Amygdala (tissue), 56 donors: ENCODE measurements at regions not wholly inside any gene's neighbourhood (a gene's known extent, or its start where the extent isn't known, plus 50 kb on each side); places are given as distances from the start of the nearest gene placed in this dataset.
"Not testable (repeated sequence)": the region's sequence is repeated elsewhere in the genome, so short reads cannot be mapped to it uniquely, and the experiment has no call there.

ENCODE experiments used
- DNase-seq, 56 donors: peaks; one replicate each; lab custom pipeline; 2025; lab: John Stamatoyannopoulos, UW

DNA sequence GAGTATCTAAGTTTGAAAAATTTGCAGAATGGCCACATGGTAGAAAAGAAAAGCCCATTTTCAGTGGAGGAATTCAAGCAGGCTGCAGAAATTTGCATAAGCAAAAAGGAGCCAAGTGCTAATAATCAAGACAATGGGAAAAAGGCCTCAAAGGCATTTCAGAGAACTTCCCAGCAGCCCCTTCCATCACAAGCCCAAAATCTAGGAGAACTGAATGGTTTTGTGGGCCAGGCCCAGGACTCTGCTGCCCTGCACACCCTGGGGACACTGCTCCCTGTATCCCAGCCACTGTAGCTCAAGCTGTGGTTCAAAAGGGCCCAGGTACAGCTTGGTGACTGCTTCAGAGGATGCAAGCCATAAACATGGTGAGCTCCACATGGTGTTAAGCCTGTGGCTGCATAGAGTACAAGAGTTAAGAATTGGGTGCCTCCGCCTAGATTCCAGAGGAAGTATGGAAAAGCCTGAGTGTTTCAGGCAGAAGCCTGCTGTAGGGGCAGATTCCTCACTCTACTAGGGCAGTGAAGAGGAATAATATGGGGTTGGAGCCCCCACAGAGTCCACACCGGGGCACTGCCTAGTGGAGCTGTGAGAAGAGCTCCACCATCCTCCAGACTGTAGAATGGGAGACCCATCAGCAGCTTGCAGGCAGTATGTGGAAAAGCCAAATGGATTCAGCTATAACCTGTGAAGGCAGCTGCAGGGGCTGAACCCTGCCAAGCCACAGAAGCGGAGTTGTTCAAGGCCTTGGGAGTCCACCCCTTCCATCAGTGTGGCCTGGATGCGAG is 720.7 kb upstream of the CTNND2 start:
- DNase-seq, result no peak

DNA sequence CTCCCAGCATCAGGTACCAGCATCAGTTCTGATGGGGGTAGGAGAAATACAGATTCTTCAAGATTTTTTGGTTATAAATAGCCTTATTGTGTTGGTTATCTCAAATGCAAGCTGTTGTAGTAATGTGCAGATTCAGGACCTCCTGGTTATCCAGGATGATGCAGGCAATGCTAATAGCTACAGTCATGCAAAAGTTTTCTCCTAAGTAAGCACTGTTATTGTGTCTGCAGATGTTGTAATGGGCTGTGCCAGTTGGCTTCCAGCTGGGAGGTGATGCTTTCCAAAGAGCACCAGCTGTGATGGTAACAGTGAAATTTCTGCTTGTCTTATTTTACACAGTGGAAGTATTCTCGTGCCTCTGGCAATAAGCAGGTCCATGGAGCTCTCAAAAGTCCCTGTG is 719.2 kb upstream of the CTNND2 start:
- DNase-seq, result no peak

DNA sequence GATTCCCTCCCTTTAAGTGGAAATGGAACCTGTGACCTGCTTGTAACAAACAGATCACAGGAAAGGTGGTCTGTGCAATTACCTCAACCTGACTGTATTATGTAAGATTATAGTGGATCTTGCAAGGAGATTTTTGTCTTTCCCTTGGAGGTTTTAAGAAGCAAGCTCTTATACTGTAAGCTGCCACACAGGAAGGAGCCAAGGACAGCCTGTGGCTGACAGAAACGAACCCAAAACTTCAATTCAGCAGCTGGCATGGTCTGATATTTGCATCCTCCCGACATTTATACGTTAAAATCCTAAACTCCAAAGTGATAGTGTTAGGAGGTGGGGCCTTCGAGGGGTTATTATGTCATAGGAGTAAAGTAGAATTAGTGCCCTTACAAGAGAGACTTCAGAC is 711.8 kb upstream of the CTNND2 start:
- no peak for DNase-seq

DNA sequence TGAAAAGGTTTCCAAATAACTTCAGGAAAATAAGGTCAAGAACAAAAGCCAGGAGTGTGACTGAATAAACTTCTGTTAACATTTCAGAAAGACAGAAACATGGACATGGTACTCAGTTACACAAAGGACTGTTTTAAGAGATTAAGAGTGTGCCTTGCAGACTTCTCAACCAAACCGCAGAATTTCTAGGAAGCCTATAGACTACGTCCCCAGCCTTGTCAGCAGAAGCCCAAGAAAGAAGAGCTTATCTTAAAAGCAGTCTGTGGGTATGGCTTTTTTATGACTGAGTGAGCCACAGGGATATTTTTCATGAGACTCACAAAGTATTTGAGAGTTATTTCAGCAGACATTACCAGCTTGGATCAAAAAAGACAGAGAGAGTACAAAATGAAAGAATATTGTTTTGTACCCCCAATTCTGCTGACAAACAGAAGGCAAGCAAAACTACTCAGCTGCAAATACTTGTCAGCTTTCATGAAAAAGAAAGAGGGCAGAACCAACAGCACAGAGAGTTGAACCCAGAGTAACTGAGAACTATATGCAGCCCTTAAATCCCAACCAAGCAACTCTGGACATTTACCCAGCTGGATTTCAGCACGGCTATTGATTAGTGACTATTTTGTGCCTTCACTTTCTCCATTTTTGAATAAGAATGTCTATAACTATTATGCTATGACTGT is 711.0 kb upstream of the CTNND2 start:
- no peak for DNase-seq

DNA sequence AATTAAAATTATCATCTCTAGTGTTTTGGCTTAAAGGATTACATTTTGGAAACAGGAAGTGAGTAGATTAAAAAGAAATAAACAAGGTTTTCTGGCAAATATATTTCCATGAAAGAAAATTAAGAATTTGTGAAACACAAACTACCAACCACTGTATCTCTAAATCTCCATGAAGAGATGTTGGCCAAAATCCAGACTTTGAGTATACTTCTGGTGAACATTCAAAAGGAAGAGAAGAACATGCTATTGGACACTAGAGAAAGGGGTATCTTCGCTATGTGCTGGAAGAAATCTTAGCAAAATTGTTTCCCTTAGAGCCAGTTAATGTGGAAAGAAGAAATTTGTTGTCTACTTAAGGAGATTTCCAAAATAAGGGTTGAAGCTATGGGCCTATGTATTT is 710.4 kb upstream of the CTNND2 start:
- DNase-seq, result no peak

DNA sequence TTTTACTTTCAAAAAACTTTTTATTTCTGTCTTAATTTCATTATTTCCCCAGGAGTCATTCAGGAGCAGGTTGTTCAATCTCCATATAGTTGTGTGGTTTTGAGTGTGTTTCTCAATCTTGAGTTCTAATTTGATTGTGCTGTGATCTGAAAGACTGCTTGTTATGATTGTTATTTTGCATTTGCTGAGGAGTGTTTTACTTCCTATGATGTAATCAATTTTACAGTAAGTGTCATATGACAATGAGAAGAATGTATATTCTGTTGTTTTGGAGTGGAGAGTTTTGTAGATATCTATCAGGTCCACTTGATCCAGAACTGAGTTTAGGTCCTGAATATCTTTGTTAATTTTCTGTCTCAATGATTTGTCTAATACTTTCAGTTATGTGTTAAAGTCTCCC is 706.9 kb upstream of the CTNND2 start:
- no peak for DNase-seq

DNA sequence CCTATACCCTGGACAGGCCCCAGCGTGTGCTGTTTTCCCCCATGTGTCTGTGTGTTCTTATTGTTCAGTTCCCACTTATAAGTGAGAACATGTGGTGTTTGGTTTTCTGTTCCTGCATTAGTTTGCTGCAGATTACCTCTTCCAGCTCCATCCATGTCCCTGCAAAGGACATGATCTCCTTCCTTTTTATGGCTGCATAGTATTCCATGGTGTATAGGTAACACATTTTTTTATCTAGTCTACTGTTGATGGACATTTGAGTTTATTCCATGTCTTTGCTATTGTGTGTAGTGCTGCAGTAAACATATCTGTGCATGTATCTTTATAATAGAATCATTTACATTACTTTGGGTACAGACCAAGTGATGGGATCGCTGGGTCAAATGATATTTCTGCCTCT is 703.6 kb upstream of the CTNND2 start:
- DNase-seq, result not testable (repeated sequence)

DNA sequence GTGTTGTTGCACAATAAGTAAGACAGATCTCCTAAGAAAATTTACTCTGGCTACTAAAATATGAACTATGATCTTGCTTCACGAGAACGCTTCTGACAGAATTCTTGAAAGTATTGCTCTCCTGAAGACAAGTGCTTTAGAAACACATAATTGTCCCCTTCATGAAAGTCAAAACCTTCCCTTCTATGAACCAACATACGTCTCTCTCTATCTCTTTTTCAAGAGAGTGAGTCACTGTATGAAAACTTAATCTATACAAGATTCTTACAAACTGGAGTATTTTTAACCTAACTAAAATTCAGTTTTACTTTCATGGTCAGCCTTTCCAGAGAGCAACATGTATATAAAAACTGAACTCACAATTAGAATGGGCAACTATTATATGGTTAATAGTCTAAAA is 688.0 kb upstream of the CTNND2 start:
- DNase-seq, result no peak

DNA sequence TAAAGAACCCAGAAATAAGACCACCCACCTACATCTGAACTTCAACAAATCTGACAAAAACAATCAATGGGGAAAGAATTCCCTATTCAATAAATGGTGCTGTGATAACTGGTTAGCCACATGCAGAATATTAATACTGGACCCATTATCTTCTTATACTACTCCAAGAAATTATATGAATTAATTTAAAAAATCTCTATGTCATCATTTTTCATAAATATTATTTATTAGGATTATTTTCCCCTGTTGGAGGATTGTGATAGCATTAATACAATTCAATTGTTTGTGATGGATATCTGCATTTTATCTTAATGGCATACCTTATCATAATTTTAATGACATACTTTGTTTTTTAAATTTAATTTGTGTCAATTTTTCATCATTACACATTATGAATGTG is 682.2 kb upstream of the CTNND2 start:
- no peak for DNase-seq

DNA sequence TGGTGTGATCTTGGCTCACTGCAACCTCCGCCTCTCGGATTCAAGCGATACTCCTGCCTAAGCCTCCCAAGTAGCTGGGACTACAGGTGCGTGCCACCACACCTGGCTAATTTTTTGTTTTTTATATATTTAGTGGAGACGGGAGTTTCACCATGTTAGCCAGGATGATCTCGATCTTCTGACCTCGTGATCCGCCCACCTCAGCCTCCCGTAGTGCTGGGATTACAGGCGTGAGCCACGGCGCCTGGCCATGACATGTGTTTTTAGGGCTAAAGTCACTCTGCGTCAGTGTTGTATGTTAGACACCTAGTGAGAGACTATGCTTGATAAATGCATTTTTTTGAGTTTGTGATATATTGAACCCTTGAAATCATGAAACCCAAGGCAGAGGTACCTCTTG is 674.6 kb upstream of the CTNND2 start:
- not testable (repeated sequence) for DNase-seq

DNA sequence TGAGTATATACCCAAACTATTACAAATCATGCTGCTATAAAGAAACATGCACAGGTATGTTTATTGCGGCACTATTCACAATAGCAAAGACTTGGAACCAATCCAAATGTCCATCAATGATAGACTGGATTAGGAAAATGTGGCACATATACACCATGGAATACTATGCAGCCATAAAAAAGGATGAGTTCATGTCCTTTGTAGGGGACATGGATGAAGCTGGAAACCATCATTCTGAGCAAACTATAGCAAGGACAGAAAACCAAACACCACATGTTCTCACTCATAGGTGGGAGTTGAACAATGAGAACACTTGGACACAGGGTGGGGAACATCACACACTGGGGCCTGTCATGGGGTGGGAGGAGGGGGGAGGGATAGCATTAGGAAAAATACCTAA is 672.7 kb upstream of the CTNND2 start:
- not testable (repeated sequence) for DNase-seq

DNA sequence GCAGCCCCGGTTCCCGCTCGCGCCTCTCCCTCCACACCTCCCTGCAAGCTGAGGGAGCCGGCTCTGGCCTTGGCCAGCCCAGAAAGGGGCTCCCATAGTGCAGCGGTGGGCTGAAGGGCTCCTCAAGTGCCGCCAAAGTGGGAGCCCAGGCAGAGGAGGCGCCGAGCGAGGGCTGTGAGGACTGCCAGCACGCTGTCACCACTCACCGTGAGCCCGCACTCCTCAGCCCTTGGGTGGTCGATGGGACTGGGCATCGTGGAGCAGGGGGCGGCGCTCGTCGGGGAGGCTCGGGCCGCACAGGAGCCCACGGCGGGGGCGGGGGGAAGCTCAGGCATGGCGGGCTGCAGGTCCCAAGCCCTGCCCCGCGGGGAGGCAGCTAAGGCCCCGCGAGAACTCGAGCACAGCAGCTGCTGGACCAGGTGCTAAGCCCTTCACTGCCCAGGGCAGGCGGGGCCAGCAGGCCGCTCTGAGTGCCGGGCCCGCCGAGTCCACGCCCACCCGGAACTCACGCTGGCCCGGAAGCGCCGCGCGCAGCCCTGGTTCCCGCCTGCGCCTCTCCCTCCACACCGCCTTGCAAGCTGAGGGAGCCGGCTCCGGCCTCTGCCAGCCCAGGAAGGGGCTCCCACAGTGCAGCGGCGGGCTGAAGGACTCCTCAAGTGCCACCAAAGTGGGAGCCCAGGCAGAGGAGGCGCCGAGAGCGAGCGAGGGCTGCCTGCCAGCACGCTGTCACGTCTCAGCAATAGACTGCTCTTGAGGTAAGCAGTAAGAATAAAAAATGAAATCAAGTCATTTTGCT is 670.2 kb upstream of the CTNND2 start:
- not testable (repeated sequence) for DNase-seq

DNA sequence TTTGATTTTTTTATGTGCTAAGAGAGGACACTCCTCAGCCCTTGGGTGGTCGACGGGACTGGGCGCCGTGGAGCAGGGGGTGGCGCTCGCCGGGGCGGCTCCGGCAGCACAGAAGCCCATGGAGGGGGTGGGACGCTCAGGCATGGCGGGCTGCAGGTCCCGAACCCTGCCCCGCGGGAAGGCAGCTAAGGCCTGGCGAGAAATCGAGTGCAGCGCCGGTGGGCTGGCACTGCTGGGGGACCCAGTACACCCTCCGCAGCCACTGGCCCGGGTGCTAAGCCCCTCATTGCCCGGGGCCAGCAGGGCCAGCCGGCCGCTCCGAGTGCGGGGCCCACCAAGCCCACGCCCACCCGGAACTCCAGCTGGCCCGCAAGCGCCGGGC is 669.7 kb upstream of the CTNND2 start:
- DNase-seq, result not testable (repeated sequence)

DNA sequence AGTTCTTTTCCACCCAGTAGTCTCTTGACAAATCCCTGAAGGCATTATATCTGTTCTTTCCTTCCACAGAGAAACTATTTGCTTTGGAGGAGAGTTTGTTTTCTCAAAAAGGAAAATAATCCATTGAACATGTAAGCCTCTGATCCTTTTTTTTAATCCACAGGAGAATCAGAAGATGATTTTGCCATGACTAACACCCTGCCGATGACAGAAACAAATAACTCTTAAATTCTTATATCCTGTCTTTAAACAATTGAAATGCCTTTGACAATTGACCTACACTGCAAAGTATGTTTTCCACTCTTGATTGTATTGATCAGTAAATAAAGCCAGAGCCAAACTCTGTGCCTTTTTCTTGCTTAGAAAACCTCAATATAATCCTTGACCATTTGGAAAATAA is 666.4 kb upstream of the CTNND2 start:
- DNase-seq, result no peak

DNA sequence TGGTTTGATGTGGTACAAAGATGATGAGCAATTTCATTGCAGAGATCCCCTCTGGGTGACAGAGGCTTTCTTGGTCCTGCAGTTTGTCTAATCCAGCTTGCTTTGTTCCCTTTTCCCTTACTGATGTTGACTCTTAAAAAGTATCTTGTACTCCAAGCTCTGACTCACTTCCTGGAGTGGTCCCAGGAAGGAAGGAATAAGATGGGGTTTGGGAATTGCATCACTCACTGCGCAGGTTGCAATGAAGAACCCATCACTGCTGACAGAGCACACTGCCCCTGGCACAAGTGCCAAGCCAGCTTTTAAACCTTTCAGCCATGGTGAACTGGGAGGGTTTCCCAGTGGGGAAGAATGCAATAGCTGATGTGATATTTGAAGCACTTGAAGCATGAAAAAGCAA is 662.2 kb upstream of the CTNND2 start:
- no peak for DNase-seq

DNA sequence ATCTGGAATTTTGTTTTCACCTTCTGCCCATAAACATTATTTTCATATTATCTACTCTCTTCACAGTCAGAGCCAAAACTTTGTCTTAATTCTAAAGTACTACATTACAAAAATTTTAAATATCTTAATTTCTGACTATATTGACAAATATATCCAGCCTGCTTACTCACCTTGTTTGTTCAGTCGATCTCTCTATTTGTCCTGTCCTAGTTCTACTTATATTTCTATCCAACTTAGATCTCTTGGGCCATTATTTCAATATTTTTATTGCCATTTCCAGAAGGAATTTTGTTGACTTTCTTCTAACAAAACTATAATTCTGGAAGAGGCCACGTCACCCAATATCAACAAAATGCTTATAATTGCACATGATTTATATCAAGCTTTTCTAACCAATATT is 652.8 kb upstream of the CTNND2 start:
- DNase-seq, result no peak

DNA sequence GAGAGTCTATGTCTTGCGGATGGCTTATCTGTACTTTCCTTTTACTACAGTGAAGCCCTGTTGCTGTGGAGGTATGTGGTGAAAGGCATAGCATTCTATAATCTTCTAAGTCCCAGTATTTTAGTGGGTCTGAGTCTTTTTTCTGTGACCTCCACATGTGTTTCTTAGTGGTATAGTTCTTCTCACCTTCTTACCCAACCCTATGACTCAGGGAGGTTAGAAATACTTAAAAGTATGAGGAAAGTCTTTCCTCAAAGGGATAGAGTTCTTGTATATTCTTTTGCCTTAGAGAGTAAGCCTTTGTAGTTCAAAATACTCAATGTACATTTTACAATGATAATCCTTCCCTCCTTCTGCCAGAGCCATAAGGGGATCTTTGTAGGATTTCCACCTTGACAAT is 621.9 kb upstream of the CTNND2 start:
- DNase-seq, result no peak

DNA sequence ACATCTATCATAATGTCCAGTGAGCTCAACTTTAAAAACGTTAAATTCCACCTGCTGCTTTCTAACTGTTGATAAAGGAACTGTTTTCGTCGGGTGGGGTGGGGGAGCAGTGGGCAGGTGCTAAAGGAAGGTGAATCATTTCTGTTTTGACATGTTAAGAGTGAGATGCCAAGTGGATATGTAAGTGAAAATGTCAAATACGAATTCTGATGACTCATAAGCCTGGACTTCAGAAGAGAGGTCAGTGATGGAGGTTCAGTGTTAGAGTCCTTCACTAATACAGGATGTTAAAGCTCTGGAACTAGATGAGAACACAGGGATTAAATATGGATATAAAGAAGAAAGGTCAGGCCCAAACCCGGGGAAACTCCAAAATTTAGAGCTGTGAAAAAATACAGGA is 617.9 kb upstream of the CTNND2 start:
- no peak for DNase-seq

DNA sequence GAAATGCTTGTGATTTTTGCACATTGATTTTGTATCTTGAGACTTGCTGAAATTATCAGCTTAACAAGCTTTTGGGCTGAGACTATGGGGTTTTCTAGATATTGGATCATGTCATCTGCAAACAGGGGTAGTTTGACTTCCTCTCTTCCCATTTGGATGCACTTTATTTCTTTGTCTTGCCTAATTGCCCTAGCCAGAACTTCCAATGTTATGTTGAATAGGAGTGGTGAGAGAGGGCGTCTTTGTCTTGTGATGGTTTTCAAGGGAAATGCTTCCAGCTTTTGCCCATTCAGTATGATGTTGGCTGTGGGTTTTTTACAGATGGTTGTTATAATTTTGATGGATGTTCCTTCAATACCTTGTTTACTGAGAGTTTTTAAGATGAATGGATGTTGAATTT is 600.7 kb upstream of the CTNND2 start:
- not testable (repeated sequence) for DNase-seq

DNA sequence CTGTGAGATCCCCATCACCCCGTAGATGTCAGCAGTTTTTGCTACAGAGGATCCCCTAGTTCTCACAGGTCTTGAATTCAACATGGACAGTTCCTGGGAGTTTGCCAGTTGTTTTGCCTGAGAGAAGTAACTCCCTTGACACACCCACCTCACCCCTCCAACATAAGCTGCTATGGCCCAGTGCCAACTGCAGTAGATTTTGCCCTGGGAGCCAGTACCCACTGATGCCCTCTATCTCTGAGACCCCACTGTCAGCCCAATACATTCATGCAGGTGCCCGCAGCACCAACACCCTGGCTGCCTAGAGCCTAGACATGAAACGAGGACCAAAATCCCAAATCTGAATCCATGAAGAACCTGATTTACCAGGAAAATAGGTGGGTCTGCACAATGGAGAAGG is 583.9 kb upstream of the CTNND2 start:
- no peak for DNase-seq

DNA sequence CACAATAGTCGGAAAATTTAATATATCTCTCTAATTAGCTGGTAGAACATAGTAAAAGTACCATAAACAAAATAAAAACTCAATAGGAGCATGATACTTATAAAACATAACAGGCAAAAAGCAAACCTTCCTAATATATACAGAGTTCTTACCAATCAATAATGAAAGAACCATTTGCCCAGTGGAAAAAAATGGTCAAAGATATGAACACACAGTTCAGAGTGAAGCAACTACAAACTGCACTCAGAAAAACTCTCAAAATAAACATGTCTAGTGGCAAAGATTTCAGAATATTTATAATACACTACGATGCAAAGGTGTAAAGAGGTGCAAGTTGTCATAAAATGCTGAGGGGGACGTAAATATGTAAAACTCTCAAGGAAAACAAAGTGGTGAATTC is 576.2 kb upstream of the CTNND2 start:
- DNase-seq, result no peak

DNA sequence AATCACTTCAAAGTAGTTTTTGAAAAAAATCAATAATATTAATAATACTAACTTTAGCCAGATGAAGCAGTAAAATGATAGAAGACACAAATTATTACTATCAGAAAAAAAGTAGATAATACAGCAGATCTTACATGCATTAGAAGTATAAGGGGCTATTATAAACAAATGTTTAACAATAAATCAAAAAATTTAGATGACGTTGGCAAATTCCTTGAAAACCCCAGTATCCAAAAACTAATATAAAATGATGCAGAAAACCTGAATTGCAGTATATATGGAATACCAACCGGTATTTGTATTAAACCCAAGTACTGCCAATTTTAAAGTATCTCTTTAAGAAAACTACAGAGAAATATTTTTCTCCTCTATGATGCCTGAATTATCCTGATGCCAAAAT is 573.3 kb upstream of the CTNND2 start:
- DNase-seq, result no peak
